OCI-LY7 (cell line): ENCODE measurements at regions not wholly inside any gene's neighbourhood (a gene's known extent, or its start where the extent isn't known, plus 50 kb on each side); places are given as distances from the start of the nearest gene placed in this dataset.

Source experiments
- BruUV-seq: library from RNA; stranded (reverse); fragments of 400-500 nt; replicated peaks from 2 replicates; lab custom pipeline; 2021; lab: Mats Ljungman, UMichigan
- CTCF ChIA-PET: fragments of 300-600 bp; sonication (Branson Sonifier 250); formaldehyde crosslinking; loops from one replicate; lab custom pipeline; 2022; ENCODE audit warnings: antibody characterized with exemption; ENCODE audit not compliant: unreplicated experiment; lab: Charles Lee
- POLR2A ChIA-PET: fragments of 300-600 bp; sonication (Branson Sonifier 250); formaldehyde crosslinking; loops from one replicate; lab custom pipeline; 2022; ENCODE audit warnings: antibody characterized with exemption; lab: Charles Lee
- DNase-seq: peaks from one replicate; pipeline ENCODE4 v3.0.0-alpha.2; 2015; ENCODE audit warnings: low spot score
- H2AFZ ChIP-seq: fragments of 200-600 bp; sonication (generic), shearing (Covaris generic); 2 replicates; pipeline ENCODE4 v1.6.1; 2014; ENCODE audit warnings: mild to moderate bottlenecking, antibody characterized with exemption, low read length, moderate library complexity
- H3K27ac ChIP-seq: fragments of 200-600 bp; sonication (generic); 2 replicates; pipeline ENCODE4 v1.5.1; 2014; ENCODE audit warnings: mixed run types, low read depth, mild to moderate bottlenecking, moderate library complexity, low read length, inconsistent platforms; ENCODE audit not compliant: poor library complexity, severe bottlenecking
- H3K36me3 ChIP-seq: fragments of 200-600 bp; sonication (generic); 2 replicates; pipeline ENCODE4 v1.6.1; 2014; ENCODE audit warnings: mild to moderate bottlenecking, antibody characterized with exemption, low read length, moderate library complexity, mixed read lengths; ENCODE audit not compliant: insufficient read depth
- H3K4me1 ChIP-seq: fragments of 200-600 bp; sonication (generic); 2 replicates; pipeline ENCODE4 v1.5.1; 2014; ENCODE audit warnings: mild to moderate bottlenecking, low read length; ENCODE audit not compliant: insufficient read depth, poor library complexity, severe bottlenecking
- H3K4me2 ChIP-seq: fragments of 200-600 bp; sonication (generic); 2 replicates; pipeline ENCODE4 v1.6.1; 2014; ENCODE audit warnings: mild to moderate bottlenecking, low read length
- H3K4me3 ChIP-seq: fragments of 200-600 bp; sonication (generic); 2 replicates; pipeline ENCODE4 v1.5.1; 2014; ENCODE audit warnings: mild to moderate bottlenecking, low read depth, low read length; ENCODE audit not compliant: poor library complexity, severe bottlenecking
- H3K79me2 ChIP-seq: fragments of 200-600 bp; sonication (generic); 2 replicates; pipeline ENCODE4 v1.6.1; 2016; ENCODE audit warnings: low read depth, mild to moderate bottlenecking, low read length, moderate library complexity, mixed read lengths; ENCODE audit not compliant: insufficient read depth
- H3K9me2 ChIP-seq: fragments of 200-600 bp; sonication (generic); 2 replicates; pipeline ENCODE4 v1.6.1; 2016; ENCODE audit warnings: mild to moderate bottlenecking, low read length, mixed read lengths; ENCODE audit not compliant: insufficient read depth
- H3K9me3 ChIP-seq: fragments of 200-600 bp; sonication (generic); 2 replicates; pipeline ENCODE4 v1.6.1; 2014; ENCODE audit warnings: mild to moderate bottlenecking, mixed run types, low read length, mixed read lengths
- H4K20me1 ChIP-seq: fragments of 200-600 bp; sonication (generic); 2 replicates; pipeline ENCODE4 v1.6.1; 2014; ENCODE audit warnings: mild to moderate bottlenecking, antibody characterized with exemption, low read length, moderate library complexity, mixed read lengths; ENCODE audit not compliant: insufficient read depth
- CTCF ChIP-seq: fragments of 200-600 bp; sonication (generic); conservative IDR thresholded peaks from 2 replicates; pipeline ENCODE4 v1.5.1; 2014; ENCODE audit warnings: mild to moderate bottlenecking, antibody characterized with exemption, low read length, moderate library complexity, mixed read lengths
- EZH2phosphoT487 ChIP-seq: fragments of 200-600 bp; sonication (generic); IDR thresholded peaks from 2 replicates; pipeline ENCODE4 v1.6.1; 2018; ENCODE audit warnings: low read depth, borderline replicate concordance, mild to moderate bottlenecking, mixed run types, antibody characterized with exemption, low read length, moderate library complexity, mixed read lengths
- intact Hi-C: fragments of 100-400 bp; cut with micrococcal nuclease; formaldehyde crosslinking; loops from one replicate; pipeline ENCODE4 v1.10.0; 2022; ENCODE audit not compliant: unreplicated experiment

DNA sequence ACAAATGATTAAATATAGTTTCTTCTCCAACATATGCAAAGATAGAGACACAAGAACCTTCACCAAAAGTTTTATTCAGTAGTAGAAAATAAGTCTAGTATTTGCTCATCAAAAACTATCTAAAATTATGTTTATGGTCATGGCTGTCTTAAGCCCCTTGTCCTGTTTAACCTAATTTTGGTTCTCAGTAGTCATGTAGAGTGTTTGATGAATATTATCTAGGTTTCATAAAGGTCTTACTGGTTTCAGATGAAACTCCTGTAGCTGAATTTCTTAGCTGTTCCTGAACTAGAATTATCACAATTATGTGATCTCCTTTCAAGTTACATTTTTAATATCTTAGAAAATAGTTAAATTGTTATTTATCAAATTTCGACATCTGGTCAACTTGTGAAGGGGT, 228.0 kb upstream of the SPHKAP start:
- no peaks in the 10 kb centered on the region for H3K4me1 ChIP-seq
- CTCF ChIA-PET = no interaction called here
- H4K20me1 ChIP-seq = no peaks in the 10 kb centered on the region
- no peaks in the 10 kb centered on the region for H3K36me3 ChIP-seq
- POLR2A ChIA-PET = interaction anchor here (1.7 kb wide), 1 partner anchor 8 kb away, joined by 4 read pairs; no protein-coding TSS in a partner anchor
- no peak overlapping the region for H3K27ac ChIP-seq
- H2AFZ ChIP-seq = no peak overlapping the region
- BruUV-seq = no TSS peak
- H3K9me3 ChIP-seq = no peaks in the 10 kb centered on the region
- H3K4me3 ChIP-seq = no peak overlapping the region
- TF ChIP-seq EZH2phosphoT487 (no peak), CTCF (no peak)
- H3K4me2 ChIP-seq = no peak overlapping the region
- DNase-seq = no peak
- intact Hi-C loops = no loop called here
- no peaks in the 10 kb centered on the region for H3K9me2 ChIP-seq
- no peaks in the 10 kb centered on the region for H3K79me2 ChIP-seq

GRCh38 chr2:228408529-228409227, 227.2 kb upstream of the SPHKAP start:
- H2AFZ ChIP-seq = no peak overlapping the region
- intact Hi-C loops = no loop called here
- BruUV-seq = no TSS peak

More at GRCh38 chr2:228408529-228409227, 227.2 kb upstream of the SPHKAP start:
- Histone ChIP-seq H4K20me1 (no peaks in the 10 kb centered on the region), H3K4me3 (no peak overlapping the region), H3K4me1 (no peaks in the 10 kb centered on the region), H3K79me2 (no peaks in the 10 kb centered on the region), H3K9me2 (no peaks in the 10 kb centered on the region), H3K36me3 (no peaks in the 10 kb centered on the region), H3K9me3 (no peaks in the 10 kb centered on the region), H3K27ac (no peak overlapping the region), H3K4me2 (no peak overlapping the region)
- TF ChIP-seq EZH2phosphoT487 = no peak
- TF ChIP-seq CTCF = no peak
- POLR2A ChIA-PET = interaction anchor here (1.7 kb wide), 1 partner anchor 9 kb away, joined by 4 read pairs; no protein-coding TSS in a partner anchor
- CTCF ChIA-PET = no interaction called here
- no peak for DNase-seq
